K562 (cell line): ENCODE measurements at regions not wholly inside any gene's neighbourhood (a gene's known extent, or its start where the extent isn't known, plus 50 kb on each side); places are given as distances from the start of the nearest gene placed in this dataset.

Experiments used
- BRF1 ChIP-seq: IDR thresholded peaks from 3 replicates; pipeline ENCODE4 v1.6.1; 2011; ENCODE audit warnings: borderline replicate concordance, mild to moderate bottlenecking; ENCODE audit not compliant: insufficient read length; ENCODE audit errors: extremely low read depth
- DMBX1 ChIP-seq: fragments of 250-450 bp; sonication (Bioruptor Pico); IDR thresholded peaks from 2 replicates; pipeline ENCODE4 v1.8.0; 2022; ENCODE audit warnings: inconsistent platforms, mild to moderate bottlenecking, moderate library complexity, borderline replicate concordance
- ELF2 ChIP-seq: fragments of 250-450 bp; sonication (Bioruptor Pico); IDR thresholded peaks from 2 replicates; pipeline ENCODE4 v1.5.0; 2021; ENCODE audit warnings: mild to moderate bottlenecking
- GATA2 ChIP-seq: sonication (generic); formaldehyde crosslinking; IDR thresholded peaks from 2 replicates; pipeline ENCODE4 v1.4.0; 2020; ENCODE audit warnings: mild to moderate bottlenecking, missing genetic modification reagents
- KAT7 ChIP-seq: sonication (generic); formaldehyde crosslinking; IDR thresholded peaks from 2 replicates; pipeline ENCODE4 v1.8.0; 2022; ENCODE audit warnings: missing genetic modification reagents, mild to moderate bottlenecking, borderline replicate concordance
- NRF1 ChIP-seq, 2 experiments: fragments of 450-650 bp; IDR thresholded peaks in 1 of 2; conservative IDR thresholded peaks in 1 of 2; 2 replicates each; pipeline ENCODE4 v1.6.1; 2014; ENCODE audit warnings: mild to moderate bottlenecking in 2 of 2
- PKNOX1 ChIP-seq: fragments of 450-650 bp; IDR thresholded peaks from 2 replicates; pipeline ENCODE4 v1.6.1; 2016
- RB1 ChIP-seq: fragments of 450-650 bp; IDR thresholded peaks from 2 replicates; pipeline ENCODE4 v1.6.1; 2017; ENCODE audit warnings: low read depth, mild to moderate bottlenecking
- SUPT5H ChIP-seq: fragments of 450-650 bp; IDR thresholded peaks from 2 replicates; pipeline ENCODE4 v1.6.1; 2016
- TOE1 ChIP-seq, 2 experiments: fragments of 450-650 bp in 1 of 2; sonication (generic) in 1 of 2; formaldehyde crosslinking in 1 of 2; IDR thresholded peaks; 2 replicates each; pipeline versions ENCODE4 v1.7.1 to v1.8.0; 2016 to 2022; ENCODE audit warnings: borderline replicate concordance in 2 of 2, mild to moderate bottlenecking in 2 of 2, antibody characterized with exemption in 1 of 2, inconsistent platforms in 1 of 2, low read depth in 1 of 2, missing genetic modification reagents in 1 of 2, moderate library complexity in 1 of 2
- ZFX ChIP-seq: sonication (generic); formaldehyde crosslinking; IDR thresholded peaks from 2 replicates; pipeline ENCODE4 v1.8.0; 2022; ENCODE audit warnings: mild to moderate bottlenecking, missing genetic modification reagents, moderate library complexity
- ZNF143 ChIP-seq: sonication (generic); formaldehyde crosslinking; IDR thresholded peaks from 2 replicates; pipeline ENCODE4 v1.9.0; 2022; ENCODE audit warnings: mild to moderate bottlenecking, missing genetic modification reagents
- ZNF436 ChIP-seq: fragments of 250-450, 450-650 bp; sonication (Bioruptor Pico); formaldehyde crosslinking; IDR thresholded peaks from 2 replicates; pipeline ENCODE4 v1.7.0; 2020; ENCODE audit warnings: mild to moderate bottlenecking
- ZNF695 ChIP-seq: fragments of 450-650 bp; formaldehyde crosslinking; IDR thresholded peaks from 2 replicates; pipeline ENCODE4 v1.4.0; 2020; ENCODE audit warnings: mild to moderate bottlenecking, moderate library complexity
- TF ChIP-seq, protein P1 (sequence below): fragments of 450-650 bp; IDR thresholded peaks from 2 replicates; pipeline ENCODE4 v1.6.1; 2016; ENCODE audit warnings: antibody characterized with exemption
- TF ChIP-seq, protein P2 (sequence below): IDR thresholded peaks from 2 replicates; pipeline ENCODE4 v1.6.1; 2011; ENCODE audit not compliant: insufficient read length; ENCODE audit errors: extremely low read depth
- TF ChIP-seq, protein P3 (sequence below), 3 experiments: fragments of 200-800 bp in 1 of 3; fragments of 250-450 bp in 1 of 3; fragments of 450-650 bp in 1 of 3; sonication (Bioruptor Pico) in 1 of 3; sonication (Bioruptor generic) in 1 of 3; formaldehyde crosslinking in 1 of 3; IDR thresholded peaks; 2 replicates each; pipeline versions ENCODE4 v1.6.1 to v1.8.0; 2016 to 2022; ENCODE audit warnings: mild to moderate bottlenecking in 2 of 3, missing genetic modification characterization in 2 of 3, missing compliant biosample characterization in 1 of 3, moderate library complexity in 1 of 3

- TF ChIP-seq PKNOX1 (peak; percentile 95), ZNF695 (CRISPR knock-in tag) (0 out of 2 replicates have a peak, but pooled peaks have one; percentile 9), DMBX1 (0 out of 2 replicates have a peak, but pooled peaks have one; percentile 62), KAT7 (CRISPR knock-in tag) (peak; percentile 20), RB1 (no peak), ZNF436 (CRISPR knock-in tag) (no peak), ELF2 (CRISPR knock-in tag) (peak; percentile 41; the same call in 1 of the 2 replicates), NRF1 (conservative IDR thresholded peaks at IDR 0.05 in 1 of 2, IDR thresholded peaks at IDR 0.05 in 1 of 2) (peak in 1 of 2 experiments; percentile 38; a peak in 3 of 4 replicates), TOE1 (IDR thresholded peaks at IDR 0.05; ENCODE audit: borderline replicate concordance) (peak; percentile 18; the same call in 1 of the 2 replicates), TOE1 (CRISPR knock-in tag; IDR thresholded peaks at IDR 0.05; ENCODE audit: borderline replicate concordance, low read depth) (no peak), GATA2 (no peak; the same call in 1 of the 2 replicates), ZNF143 (CRISPR knock-in tag) (no peak), SUPT5H (peak; percentile 69), BRF1 (no peak), ZFX (CRISPR knock-in tag) (peak; percentile 92)
- TF ChIP-seq, protein P1, sequence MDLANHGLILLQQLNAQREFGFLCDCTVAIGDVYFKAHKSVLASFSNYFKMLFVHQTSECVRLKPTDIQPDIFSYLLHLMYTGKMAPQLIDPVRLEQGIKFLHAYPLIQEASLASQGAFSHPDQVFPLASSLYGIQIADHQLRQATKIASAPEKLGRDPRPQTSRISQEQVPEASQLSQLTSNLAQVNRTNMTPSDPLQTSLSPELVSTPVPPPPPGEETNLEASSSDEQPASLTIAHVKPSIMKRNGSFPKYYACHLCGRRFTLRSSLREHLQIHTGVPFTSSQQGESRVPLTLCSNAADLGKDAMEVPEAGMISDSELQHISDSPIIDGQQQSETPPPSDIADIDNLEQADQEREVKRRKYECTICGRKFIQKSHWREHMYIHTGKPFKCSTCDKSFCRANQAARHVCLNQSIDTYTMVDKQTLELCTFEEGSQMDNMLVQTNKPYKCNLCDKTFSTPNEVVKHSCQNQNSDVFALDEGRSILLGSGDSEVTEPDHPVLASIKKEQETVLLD = peak; percentile 69
- TF ChIP-seq, protein P2, sequence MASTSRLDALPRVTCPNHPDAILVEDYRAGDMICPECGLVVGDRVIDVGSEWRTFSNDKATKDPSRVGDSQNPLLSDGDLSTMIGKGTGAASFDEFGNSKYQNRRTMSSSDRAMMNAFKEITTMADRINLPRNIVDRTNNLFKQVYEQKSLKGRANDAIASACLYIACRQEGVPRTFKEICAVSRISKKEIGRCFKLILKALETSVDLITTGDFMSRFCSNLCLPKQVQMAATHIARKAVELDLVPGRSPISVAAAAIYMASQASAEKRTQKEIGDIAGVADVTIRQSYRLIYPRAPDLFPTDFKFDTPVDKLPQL = no peak
- TF ChIP-seq, protein P3, sequence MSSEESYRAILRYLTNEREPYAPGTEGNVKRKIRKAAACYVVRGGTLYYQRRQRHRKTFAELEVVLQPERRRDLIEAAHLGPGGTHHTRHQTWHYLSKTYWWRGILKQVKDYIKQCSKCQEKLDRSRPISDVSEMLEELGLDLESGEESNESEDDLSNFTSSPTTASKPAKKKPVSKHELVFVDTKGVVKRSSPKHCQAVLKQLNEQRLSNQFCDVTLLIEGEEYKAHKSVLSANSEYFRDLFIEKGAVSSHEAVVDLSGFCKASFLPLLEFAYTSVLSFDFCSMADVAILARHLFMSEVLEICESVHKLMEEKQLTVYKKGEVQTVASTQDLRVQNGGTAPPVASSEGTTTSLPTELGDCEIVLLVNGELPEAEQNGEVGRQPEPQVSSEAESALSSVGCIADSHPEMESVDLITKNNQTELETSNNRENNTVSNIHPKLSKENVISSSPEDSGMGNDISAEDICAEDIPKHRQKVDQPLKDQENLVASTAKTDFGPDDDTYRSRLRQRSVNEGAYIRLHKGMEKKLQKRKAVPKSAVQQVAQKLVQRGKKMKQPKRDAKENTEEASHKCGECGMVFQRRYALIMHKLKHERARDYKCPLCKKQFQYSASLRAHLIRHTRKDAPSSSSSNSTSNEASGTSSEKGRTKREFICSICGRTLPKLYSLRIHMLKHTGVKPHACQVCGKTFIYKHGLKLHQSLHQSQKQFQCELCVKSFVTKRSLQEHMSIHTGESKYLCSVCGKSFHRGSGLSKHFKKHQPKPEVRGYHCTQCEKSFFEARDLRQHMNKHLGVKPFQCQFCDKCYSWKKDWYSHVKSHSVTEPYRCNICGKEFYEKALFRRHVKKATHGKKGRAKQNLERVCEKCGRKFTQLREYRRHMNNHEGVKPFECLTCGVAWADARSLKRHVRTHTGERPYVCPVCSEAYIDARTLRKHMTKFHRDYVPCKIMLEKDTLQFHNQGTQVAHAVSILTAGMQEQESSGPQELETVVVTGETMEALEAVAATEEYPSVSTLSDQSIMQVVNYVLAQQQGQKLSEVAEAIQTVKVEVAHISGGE (CRISPR knock-in tag; IDR thresholded peaks at IDR 0.05) = 0 out of 6 replicates have a peak, but pooled peaks of 1 of the 3 experiments have one; percentile 1
Measured at GRCh38 chr6:28709478-28710349, 184.0 kb downstream of the GPX5 start (continued).
